ENCODE measurements at regions not wholly inside any gene's neighbourhood (a gene's known extent, or its start where the extent isn't known, plus 50 kb on each side); places are given as distances from the start of the nearest gene placed in this dataset.

DNA sequence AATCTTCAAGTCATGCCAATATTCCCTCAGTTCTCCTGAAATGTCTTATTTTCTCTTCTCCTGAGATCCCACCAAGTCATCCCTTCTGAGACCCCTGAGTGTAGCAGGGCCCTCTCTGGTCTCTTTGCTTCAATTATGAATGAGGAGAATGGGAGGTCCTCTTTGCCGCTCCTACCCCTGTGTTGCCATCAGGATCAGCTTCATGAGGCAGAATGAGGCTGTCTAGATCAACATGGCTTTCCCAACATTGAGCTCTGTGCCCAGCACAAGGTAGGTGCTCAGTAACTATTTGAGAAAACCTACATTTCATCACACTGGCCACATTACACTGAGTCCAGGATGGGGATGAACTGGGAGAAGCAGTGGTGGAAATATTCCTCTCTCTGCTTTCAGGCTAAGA is 107.2 kb downstream of the ZNF280B start:
- TF ChIP-seq EP300 (IDR thresholded peaks at IDR 0.05) (no peak), CTCF (IDR thresholded peaks at IDR 0.05) (no peak), POLR2A (IDR thresholded peaks at IDR 0.05) (no peak)

Data from ovary (tissue), 3 donors.